Smooth muscle cell (in vitro differentiated cells): ENCODE measurements at regions not wholly inside any gene's neighbourhood (a gene's known extent, or its start where the extent isn't known, plus 50 kb on each side); places are given as distances from the start of the nearest gene placed in this dataset.

ENCODE experiments used
- DNase-seq: peaks from one replicate; lab custom pipeline; 2025; ENCODE audit not compliant: unreplicated experiment; lab: John Stamatoyannopoulos, UW
- H2AFZ ChIP-seq: fragments of 200-600 bp; sonication (generic); 2 replicates; pipeline ENCODE4 v1.6.0; 2016; ENCODE audit warnings: antibody characterized with exemption, low read depth, mild to moderate bottlenecking
- H3F3A ChIP-seq: fragments of 200-600 bp; sonication (generic); 2 replicates; pipeline ENCODE4 v1.6.0; 2017; ENCODE audit warnings: antibody characterized with exemption, low read depth
- H3K27ac ChIP-seq: fragments of 200-600 bp; sonication (generic); 2 replicates; pipeline ENCODE4 v1.5.1; 2016; ENCODE audit warnings: low read depth, mild to moderate bottlenecking
- H3K27me3 ChIP-seq: fragments of 200-600 bp; sonication (generic); 2 replicates; pipeline ENCODE4 v1.6.1; 2016; ENCODE audit warnings: low read depth, mild to moderate bottlenecking
- H3K36me3 ChIP-seq: fragments of 200-600 bp; sonication (generic); 2 replicates; pipeline ENCODE4 v1.5.1; 2016; ENCODE audit warnings: low read depth
- H3K4me1 ChIP-seq: fragments of 200-600 bp; sonication (generic); 2 replicates; pipeline ENCODE4 v1.5.1; 2016; ENCODE audit warnings: low read depth
- H3K4me2 ChIP-seq: fragments of 200-600 bp; sonication (generic); 2 replicates; pipeline ENCODE4 v1.6.0; 2016; ENCODE audit warnings: mild to moderate bottlenecking
- H3K4me3 ChIP-seq: fragments of 200-600 bp; sonication (generic); 2 replicates; pipeline ENCODE4 v1.5.1; 2016; ENCODE audit warnings: mild to moderate bottlenecking
- H3K79me2 ChIP-seq: fragments of 200-600 bp; sonication (generic); 2 replicates; pipeline ENCODE4 v1.6.0; 2016; ENCODE audit warnings: low read depth, mild to moderate bottlenecking
- H3K9ac ChIP-seq: fragments of 200-600 bp; sonication (generic); 2 replicates; pipeline ENCODE4 v1.6.0; 2016; ENCODE audit warnings: low read depth
- H3K9me3 ChIP-seq: fragments of 200-600 bp; sonication (generic); replicated peaks from 2 replicates; pipeline ENCODE4 v1.5.1; 2016; ENCODE audit warnings: low read depth
- H4K20me1 ChIP-seq: fragments of 200-600 bp; sonication (generic); 2 replicates; pipeline ENCODE4 v1.6.0; 2016; ENCODE audit warnings: low read depth
- CTCF ChIP-seq: fragments of 200-600 bp; sonication (generic); IDR thresholded peaks from 2 replicates; pipeline ENCODE4 v1.5.1; 2017; ENCODE audit warnings: borderline replicate concordance, mild to moderate bottlenecking, antibody characterized with exemption; ENCODE audit not compliant: insufficient read depth, poor library complexity, severe bottlenecking
- WGBS: methylation state at CpG from one replicate; pipeline ENCODE4 v1.1.7; 2016; ENCODE audit warnings: low lambda C conversion rate; 5-methylcytosine and 5-hydroxymethylcytosine counted together

- H3K4me3 ChIP-seq: no peak overlapping the region
- TF ChIP-seq CTCF: no peak
- no peak overlapping the region for H3K9ac ChIP-seq
- no peaks in the 10 kb centered on the region for H3F3A ChIP-seq
- DNase-seq: no peak
- H2AFZ ChIP-seq: no peak overlapping the region
- no peaks in the 10 kb centered on the region for H3K27me3 ChIP-seq
- no peaks in the 10 kb centered on the region for H3K9me3 ChIP-seq
- H3K4me2 ChIP-seq: no peak overlapping the region
- H3K79me2 ChIP-seq: no peaks in the 10 kb centered on the region
- no peaks in the 10 kb centered on the region for H4K20me1 ChIP-seq
- H3K36me3 ChIP-seq: no peaks in the 10 kb centered on the region
- H3K27ac ChIP-seq: no peak overlapping the region
- no peaks in the 10 kb centered on the region for H3K4me1 ChIP-seq
- WGBS: 91% methylated on average over 2 of the region's 2 CpGs
Measured at GRCh38 chr10:94232711-94233383, 129.9 kb downstream of the NOC3L start.

- no peak overlapping the region for H3K4me2 ChIP-seq
- no peak for DNase-seq
- no peaks in the 10 kb centered on the region for H3K36me3 ChIP-seq
- no peaks in the 10 kb centered on the region for H3K27me3 ChIP-seq
- no peaks in the 10 kb centered on the region for H3K79me2 ChIP-seq
- no peak overlapping the region for H2AFZ ChIP-seq
- no peak for TF ChIP-seq CTCF
- H3F3A ChIP-seq: no peaks in the 10 kb centered on the region
- 96% methylated on average over 1 of the region's 1 CpG for WGBS
- H3K9me3 ChIP-seq: no peaks in the 10 kb centered on the region
- H3K4me3 ChIP-seq: no peak overlapping the region
- H4K20me1 ChIP-seq: no peaks in the 10 kb centered on the region
- H3K9ac ChIP-seq: no peak overlapping the region
- no peaks in the 10 kb centered on the region for H3K4me1 ChIP-seq
- H3K27ac ChIP-seq: no peak overlapping the region
Measured at GRCh38 chr10:94235461-94235860, 127.3 kb downstream of the NOC3L start.

GRCh38 chr10:94238006-94238617 is 124.6 kb downstream of the NOC3L start:
- H4K20me1 ChIP-seq: no peaks in the 10 kb centered on the region
- H2AFZ ChIP-seq: no peak overlapping the region
- no peak overlapping the region for H3K4me2 ChIP-seq
- no peaks in the 10 kb centered on the region for H3K4me1 ChIP-seq
- H3K27me3 ChIP-seq: no peaks in the 10 kb centered on the region
- 72% methylated on average over 4 of the region's 4 CpGs for WGBS
- no peak for DNase-seq
- no peaks in the 10 kb centered on the region for H3K79me2 ChIP-seq
- H3K27ac ChIP-seq: no peak overlapping the region
- H3K4me3 ChIP-seq: no peak overlapping the region
- H3K36me3 ChIP-seq: no peaks in the 10 kb centered on the region
- H3F3A ChIP-seq: no peaks in the 10 kb centered on the region
- H3K9me3 ChIP-seq: no peaks in the 10 kb centered on the region
- H3K9ac ChIP-seq: no peak overlapping the region
- TF ChIP-seq CTCF: no peak

- H3K4me1 ChIP-seq: no peaks in the 10 kb centered on the region
- no peak overlapping the region for H3K4me3 ChIP-seq
- H3K27me3 ChIP-seq: no peaks in the 10 kb centered on the region
- WGBS: 90% methylated on average over 6 of the region's 6 CpGs
- H3K4me2 ChIP-seq: no peak overlapping the region
- H4K20me1 ChIP-seq: no peaks in the 10 kb centered on the region
- no peaks in the 10 kb centered on the region for H3K79me2 ChIP-seq
- TF ChIP-seq CTCF: no peak
- no peaks in the 10 kb centered on the region for H3K36me3 ChIP-seq
- no peak overlapping the region for H2AFZ ChIP-seq
- no peaks in the 10 kb centered on the region for H3K9me3 ChIP-seq
- no peak overlapping the region for H3K9ac ChIP-seq
- no peaks in the 10 kb centered on the region for H3F3A ChIP-seq
- H3K27ac ChIP-seq: no peak overlapping the region
- no peak for DNase-seq
Measured at GRCh38 chr10:94239696-94240095, 123.0 kb downstream of the NOC3L start.
